ENCODE measurements at regions not wholly inside any gene's neighbourhood (a gene's known extent, or its start where the extent isn't known, plus 50 kb on each side); places are given as distances from the start of the nearest gene placed in this dataset.
"Not testable (repeated sequence)": the region's sequence is repeated elsewhere in the genome, so short reads cannot be mapped to it uniquely, and the experiment has no call there.

- no peak for DNase-seq
These were observed 147.1 kb upstream of the PRSS1 start for GRCh38 chr7:142602183-142602582.

DNA sequence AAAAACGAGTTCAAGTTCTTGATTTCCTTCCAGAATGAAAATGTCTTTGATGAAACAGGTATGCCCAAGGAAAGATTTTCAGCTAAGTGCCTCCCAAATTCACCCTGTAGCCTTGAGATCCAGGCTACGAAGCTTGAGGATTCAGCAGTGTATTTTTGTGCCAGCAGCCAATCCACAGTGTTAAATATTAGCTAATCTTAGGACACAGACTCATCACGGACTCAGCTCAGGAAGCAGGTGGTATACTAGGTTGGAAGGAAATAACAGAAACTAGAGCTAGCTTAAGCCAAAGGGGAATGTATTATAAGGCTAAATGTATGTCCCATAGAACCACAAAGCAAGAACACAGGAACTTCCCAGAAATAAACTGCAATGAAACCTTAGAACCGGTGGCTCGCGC is 151.0 kb upstream of the PRSS1 start:
- DNase-seq: no peak

DNA sequence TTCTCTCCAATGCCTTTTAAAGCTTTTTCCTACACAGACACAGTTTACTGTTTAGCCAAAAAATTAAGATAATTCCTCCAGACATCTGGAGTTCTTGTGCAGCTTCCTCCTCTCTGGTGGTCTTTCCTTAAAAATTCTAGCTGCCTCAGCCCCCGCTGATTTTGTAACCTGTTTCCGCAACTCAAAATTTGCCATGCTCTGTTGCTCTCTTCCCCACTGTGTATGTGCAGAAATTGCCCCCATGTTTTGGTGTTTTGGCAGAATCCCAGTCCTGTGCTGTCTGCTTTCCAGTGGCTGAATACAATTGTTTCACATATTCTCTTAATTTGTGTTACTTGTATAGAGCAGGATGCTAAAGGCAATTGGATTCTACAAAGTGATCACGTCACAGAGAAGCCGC is 151.7 kb upstream of the PRSS1 start:
- DNase-seq: no peak

- DNase-seq: no peak
These were observed 153.3 kb upstream of the PRSS1 start for GRCh38 chr7:142595816-142596516.

- no peak for DNase-seq
These were observed 155.2 kb upstream of the PRSS1 start for GRCh38 chr7:142594078-142594477.

GRCh38 chr7:142593106-142593505 is 156.2 kb upstream of the PRSS1 start:
- DNase-seq: no peak

DNA sequence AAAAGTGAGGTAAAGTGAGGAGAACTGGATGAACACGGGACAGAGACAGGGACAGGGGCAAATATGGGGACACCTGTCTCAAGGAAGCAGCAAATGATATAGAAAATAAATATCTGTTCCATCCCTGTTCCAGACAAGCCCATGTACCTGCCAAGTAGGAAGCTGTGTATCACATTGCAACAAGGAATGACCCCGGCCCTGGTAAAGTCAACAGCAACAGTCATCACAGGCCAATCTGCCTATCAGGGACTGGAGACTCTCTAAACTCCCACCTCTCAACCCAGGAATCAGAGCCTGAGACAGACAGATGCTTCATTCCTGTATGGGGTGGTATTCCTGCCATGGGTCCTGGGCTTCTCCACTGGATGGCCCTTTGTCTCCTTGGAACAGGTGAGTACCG is 156.6 kb upstream of the PRSS1 start:
- no peak for DNase-seq

DNA sequence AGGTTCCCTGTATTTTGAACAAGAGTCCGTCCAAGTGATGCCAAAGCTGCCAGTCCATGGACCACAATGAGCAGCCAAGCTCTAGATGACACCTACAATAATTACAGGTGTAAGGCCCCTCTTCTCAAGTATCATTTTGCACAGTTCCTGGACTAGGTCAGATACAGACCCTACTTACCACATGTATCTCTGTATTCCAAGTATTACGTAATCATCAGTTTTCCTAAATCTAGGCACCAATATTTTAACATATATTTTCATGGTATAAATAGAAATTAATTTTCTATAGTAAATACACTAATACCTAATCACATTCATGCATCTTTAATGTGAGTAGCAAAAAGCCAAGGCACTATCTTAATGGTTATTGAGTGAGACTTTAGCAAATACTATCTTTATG is 157.0 kb upstream of the PRSS1 start:
- DNase-seq: no peak

GRCh38 chr7:142590830-142591457 is 158.3 kb upstream of the PRSS1 start:
- no peak for DNase-seq

DNA sequence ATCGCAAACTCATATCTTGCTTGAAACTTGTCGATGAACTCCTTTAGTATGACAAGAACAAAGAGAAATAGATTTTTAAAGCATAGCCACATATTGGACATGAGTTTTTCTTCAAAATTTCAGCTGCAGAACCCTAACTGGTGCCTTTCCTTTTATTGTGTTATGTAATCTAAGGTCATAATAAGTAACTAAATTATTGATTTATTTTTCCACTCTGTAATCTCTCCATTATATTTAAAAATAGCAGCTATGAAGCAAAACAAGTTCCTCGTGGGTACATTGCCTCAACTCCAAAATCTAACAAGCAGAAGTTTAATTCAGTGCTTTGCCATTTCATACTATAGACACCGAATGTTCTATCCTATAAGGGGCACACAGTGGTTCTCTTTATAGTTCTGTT is 159.2 kb upstream of the PRSS1 start:
- DNase-seq: no peak

GRCh38 chr7:142587578-142588191 is 161.6 kb upstream of the PRSS1 start:
- peak; percentile 74 for DNase-seq

DNA sequence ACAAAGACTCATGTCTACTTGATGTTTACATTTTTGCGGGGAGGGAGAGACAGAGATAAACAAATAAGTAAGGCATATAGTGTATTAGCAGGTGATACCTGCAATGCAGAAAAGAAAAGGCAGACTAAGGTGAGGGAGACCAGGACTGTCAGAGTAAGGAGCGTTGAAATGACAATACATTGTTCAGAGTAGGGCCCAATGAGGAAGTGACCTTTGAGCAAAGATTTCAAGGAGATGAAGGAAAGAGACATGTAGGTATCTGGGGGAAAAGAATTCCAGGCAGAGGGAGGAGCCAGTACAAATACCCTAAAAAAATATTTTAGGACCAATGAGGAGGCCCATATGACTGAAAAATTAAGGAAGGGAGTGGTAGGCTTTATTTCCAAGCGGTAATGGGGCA is 162.7 kb upstream of the PRSS1 start:
- DNase-seq: no peak

DNA sequence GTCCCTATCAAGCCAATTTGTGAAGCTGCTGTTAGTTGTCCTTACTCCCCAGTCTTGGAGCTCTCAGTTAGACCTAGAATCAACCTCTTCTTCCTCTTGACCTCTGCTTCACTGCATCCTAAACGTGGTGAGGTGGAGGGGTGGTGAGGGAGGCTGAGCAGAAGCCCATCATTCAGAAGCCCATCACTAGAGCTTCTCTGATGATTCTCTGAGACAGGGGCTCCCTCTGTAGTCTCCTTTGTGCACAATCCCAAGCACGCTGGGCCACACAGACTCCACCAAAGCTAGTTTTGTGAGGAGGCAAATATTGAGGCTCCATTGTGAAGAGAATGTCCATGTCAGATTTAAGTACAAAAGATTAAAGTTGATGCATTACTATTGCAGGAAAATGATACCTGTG is 163.8 kb upstream of the PRSS1 start:
- DNase-seq: no peak

DNA sequence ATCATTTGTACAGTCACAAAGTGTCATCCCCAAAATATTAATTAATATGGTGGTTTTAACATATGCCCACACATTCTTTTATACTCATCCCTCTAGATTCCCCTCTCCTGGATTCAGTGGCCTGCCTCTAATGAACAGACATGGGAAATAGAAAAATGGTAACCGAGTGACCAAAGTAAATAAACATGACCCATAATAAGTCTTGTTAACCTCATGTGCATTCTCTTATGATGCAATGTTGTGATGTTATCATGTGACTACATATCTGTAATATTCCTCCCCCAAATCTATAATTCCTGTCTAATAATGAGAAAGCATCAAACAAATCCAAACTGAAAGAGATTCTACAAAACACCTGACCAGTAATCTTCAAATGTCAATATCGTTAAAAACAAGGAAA is 164.5 kb upstream of the PRSS1 start:
- no peak for DNase-seq

DNA sequence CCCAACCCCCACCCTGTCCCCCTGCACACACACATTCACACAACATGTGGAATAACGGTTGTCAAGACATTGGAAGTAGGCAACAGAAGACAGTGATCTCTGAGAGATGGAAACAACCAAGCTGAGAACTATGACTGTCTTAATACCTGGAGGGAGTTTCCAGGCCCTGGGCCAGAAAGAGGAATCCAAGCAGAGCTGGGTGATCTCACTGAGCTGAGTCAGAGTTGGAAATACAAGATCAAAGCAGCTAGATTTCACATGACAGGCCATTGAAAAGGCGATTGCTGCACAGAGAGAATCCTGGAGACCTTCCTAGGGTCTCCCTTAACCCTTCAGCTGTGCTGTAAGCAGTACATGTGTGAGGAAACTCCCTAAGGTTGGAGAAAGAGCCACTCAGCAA is 165.8 kb upstream of the PRSS1 start:
- peak; percentile 88 for DNase-seq

DNA sequence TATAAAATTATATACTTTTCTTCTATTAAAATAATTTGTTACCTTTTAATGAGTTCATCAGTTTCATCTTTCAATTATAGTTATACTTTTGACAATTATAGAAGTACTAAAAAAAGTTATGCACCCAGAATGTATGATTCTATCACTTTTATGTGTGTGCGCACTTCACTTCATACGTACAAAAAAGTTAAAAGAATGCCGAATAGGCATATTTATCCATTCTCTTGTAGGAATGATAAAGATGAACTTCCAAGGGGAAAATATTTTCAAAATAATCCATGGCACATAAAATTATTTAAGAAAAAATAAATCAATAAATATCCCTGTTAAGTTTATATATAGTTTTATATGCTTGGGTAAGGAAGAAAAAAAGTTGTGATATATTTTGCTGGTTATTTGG is 166.9 kb upstream of the PRSS1 start:
- DNase-seq: no peak

DNA sequence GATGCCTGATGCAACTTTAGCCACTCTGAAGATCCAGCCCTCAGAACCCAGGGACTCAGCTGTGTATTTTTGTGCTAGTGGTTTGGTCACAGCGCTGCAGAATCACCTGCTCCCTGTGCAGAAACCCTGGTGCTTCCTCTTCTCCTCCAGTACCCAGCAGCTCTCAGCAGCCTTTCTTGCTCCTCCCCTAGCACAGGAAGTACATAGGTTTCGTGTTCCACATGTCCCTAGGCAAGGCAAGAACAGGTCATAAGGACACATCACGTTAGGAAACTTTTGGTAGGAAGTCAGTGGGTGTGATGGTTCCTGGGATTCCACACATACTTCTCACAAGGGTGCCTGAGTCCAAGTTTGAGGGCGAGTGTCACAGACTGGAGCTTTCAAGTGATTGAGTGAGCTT is 167.9 kb upstream of the PRSS1 start:
- peak; percentile 37 for DNase-seq

GRCh38 chr7:142579946-142580345 is 169.3 kb upstream of the PRSS1 start:
- DNase-seq: no peak

DNA sequence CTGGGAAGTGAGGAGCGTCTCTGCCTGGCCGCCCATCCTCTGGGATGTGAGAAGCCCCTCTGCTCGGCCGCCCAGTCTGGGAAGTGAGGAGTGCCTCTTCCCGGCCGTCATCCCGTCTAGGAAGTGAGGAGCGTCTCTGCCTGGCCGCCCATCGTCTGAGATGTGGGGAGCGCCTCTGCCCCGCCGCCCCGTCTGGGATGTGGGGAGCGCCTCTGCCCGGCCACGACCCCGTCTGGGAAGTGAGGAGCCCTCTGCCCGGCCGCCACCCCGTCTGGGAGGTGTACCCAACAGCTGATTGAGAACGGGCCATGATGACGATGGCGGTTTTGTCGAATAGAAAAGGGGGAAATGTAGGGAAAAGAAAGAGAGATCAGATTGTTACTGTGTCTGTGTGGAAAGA is 173.9 kb upstream of the PRSS1 start:
- not testable (repeated sequence) for DNase-seq

DNA sequence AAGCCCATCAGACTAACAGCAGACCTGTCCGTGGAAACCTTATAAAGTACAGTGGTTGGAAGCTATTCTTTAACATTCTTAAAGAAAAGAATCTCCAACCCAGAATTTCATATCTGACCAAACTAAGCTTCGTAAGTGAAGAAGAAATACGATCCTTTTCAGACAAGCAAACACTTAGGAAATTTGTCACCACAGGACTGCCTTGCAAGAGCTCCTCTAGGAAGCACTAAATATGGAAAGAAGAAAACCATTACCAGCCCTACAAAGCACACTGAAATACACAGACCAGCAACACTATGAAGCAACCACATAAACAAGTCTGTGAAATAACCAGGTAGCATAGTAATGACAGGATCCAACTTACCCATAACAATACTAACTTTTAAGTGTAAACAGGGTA is 177.7 kb upstream of the PRSS1 start:
- no peak for DNase-seq

DNA sequence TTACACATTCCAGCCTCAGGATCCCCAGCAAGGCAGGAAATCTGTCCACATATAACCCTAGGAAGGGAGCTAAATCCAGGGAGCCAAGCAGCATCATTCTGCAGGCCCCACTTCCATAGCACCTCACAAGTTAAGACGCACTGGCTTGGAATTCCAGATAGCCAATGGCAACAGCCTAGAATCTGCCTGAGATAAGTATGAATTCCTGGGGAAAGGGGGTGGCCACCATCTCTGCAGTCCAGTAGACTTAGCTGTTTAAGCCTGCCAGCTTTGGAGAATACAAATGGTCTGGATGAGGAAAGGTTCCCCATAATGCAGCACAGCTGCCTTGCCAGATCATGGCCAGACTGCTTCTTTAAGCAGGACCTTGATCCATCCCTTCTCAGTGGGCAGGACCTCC is 179.4 kb upstream of the PRSS1 start:
- no peak for DNase-seq

DNA sequence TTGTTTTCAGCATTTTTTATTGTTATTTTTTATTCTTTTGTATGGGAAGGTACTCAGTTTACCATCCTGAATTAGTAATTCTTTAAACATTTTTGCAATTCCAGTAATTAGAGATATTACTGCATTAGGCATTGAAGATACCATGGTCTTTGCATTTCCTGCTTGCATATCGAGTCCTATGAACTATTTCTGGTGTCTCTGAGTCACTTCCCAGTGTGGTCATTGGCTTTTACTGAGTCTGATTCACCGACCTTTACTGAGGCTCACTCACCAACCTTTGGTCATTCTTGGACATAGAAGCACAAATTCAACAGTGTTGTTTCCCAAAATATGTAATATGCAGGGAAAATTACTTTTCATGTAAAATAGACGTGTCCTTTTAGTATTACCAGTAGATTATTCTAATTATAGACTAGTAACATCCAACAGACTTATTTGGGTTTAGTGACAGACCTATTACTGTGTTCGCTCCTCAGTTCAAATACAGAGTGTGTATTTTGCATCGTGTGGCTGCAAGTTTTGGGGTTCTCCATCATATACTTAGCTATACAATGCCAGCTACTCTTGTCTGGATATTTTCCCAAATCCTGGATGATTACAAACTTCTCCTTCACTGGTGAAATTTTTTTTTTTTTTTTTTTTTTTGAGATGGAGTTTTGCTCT is 180.7 kb upstream of the PRSS1 start:
- peak; percentile 85 for DNase-seq

GRCh38 chr7:142567201-142568075 is 181.8 kb upstream of the PRSS1 start:
- no peak for DNase-seq
